Neutrophil (primary cell): ENCODE measurements at regions not wholly inside any gene's neighbourhood (a gene's known extent, or its start where the extent isn't known, plus 50 kb on each side); places are given as distances from the start of the nearest gene placed in this dataset.

ENCODE experiments used
- H3K27ac ChIP-seq: fragments of 200-600 bp; sonication (generic); 2 replicates; pipeline ENCODE4 v1.5.1; 2016; ENCODE audit warnings: mild to moderate bottlenecking, moderate library complexity
- H3K27me3 ChIP-seq: fragments of 200-600 bp; sonication (generic); 2 replicates; pipeline ENCODE4 v1.6.0; 2016; ENCODE audit warnings: mild to moderate bottlenecking
- H3K36me3 ChIP-seq: fragments of 200-600 bp; sonication (generic); 2 replicates; pipeline ENCODE4 v1.5.1; 2017
- H3K4me1 ChIP-seq, 2 experiments: fragments of 200-600 bp in 1 of 2; sonication (generic) in 1 of 2; 1 replicate in 1 of 2; 2 replicates in 1 of 2; pipeline versions ENCODE4 v1.5.1 to v1.6.1; 2013 to 2016; ENCODE audit warnings: low read depth in 1 of 2, low read length in 1 of 2, mild to moderate bottlenecking in 1 of 2, moderate library complexity in 1 of 2; ENCODE audit not compliant: control insufficient read depth in 1 of 2, insufficient read depth in 1 of 2
- H3K4me3 ChIP-seq, 2 experiments: fragments of 200-600 bp in 1 of 2; sonication (generic) in 1 of 2; 1 replicate in 1 of 2; 2 replicates in 1 of 2; pipeline ENCODE4 v1.5.1; 2013 to 2016; ENCODE audit warnings: low read depth in 1 of 2, low read length in 1 of 2, mild to moderate bottlenecking in 1 of 2, moderate library complexity in 1 of 2
- H3K9me3 ChIP-seq: fragments of 200-600 bp; sonication (generic); 2 replicates; pipeline ENCODE4 v1.5.1; 2016
- TF ChIP-seq, protein P1 (sequence below): fragments of 200-600 bp; sonication (generic); IDR thresholded peaks from 2 replicates; pipeline ENCODE4 v1.5.1; 2016; ENCODE audit warnings: antibody characterized with exemption

DNA sequence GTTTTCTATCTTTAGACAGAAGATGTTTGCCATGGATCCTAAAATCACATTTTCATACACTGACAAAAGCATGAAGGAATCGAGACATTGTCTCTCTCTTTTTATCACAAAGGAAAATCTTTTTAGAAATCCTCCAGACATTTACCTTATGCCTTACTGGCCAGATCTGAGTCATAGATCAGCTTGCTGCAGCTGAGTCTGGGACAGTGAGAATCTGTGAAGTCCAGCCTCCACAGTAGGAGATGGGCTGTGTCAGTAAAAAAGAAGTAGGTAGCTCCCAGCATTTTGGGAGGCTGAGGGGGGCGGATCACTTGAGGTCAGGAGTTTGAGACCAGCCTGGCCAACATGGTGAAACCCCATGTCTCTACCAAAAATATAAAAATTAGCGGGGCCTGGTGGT lies 333.4 kb upstream of the ZNF462 start:
- Histone ChIP-seq H3K4me1 (no peaks in the 10 kb centered on the region), H3K4me3 (no peak overlapping the region), H3K36me3 (no peaks in the 10 kb centered on the region), H3K27ac (no peak overlapping the region), H3K27me3 (no peaks in the 10 kb centered on the region), H3K9me3 (no peaks in the 10 kb centered on the region)
- TF ChIP-seq, protein P1, sequence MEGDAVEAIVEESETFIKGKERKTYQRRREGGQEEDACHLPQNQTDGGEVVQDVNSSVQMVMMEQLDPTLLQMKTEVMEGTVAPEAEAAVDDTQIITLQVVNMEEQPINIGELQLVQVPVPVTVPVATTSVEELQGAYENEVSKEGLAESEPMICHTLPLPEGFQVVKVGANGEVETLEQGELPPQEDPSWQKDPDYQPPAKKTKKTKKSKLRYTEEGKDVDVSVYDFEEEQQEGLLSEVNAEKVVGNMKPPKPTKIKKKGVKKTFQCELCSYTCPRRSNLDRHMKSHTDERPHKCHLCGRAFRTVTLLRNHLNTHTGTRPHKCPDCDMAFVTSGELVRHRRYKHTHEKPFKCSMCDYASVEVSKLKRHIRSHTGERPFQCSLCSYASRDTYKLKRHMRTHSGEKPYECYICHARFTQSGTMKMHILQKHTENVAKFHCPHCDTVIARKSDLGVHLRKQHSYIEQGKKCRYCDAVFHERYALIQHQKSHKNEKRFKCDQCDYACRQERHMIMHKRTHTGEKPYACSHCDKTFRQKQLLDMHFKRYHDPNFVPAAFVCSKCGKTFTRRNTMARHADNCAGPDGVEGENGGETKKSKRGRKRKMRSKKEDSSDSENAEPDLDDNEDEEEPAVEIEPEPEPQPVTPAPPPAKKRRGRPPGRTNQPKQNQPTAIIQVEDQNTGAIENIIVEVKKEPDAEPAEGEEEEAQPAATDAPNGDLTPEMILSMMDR = no peak

DNA sequence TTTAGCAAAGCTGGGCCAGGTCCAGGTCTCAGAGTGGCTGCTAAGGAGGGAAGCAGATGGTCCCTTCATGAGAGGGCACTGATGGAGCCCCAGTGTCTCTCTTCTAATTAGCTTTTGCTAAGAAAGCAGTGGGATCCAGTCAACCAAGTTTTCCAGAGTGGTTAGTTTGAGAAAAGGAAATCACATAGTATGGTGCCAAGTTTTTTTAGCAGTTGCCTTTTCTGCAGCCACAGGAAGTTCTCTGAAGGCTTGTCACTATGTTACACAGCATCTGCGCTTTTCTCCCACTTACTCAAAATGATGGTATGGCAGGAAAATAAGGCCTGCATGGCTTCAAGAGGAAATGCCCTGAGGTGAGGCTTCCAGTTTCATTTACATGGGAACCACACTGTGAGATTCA lies 331.5 kb upstream of the ZNF462 start:
- no peaks in the 10 kb centered on the region for H3K4me1 ChIP-seq
- H3K9me3 ChIP-seq = no peaks in the 10 kb centered on the region
- no peak overlapping the region for H3K4me3 ChIP-seq
- H3K27me3 ChIP-seq = no peaks in the 10 kb centered on the region
- no peaks in the 10 kb centered on the region for H3K36me3 ChIP-seq
- TF ChIP-seq, protein P1 = no peak
- no peak overlapping the region for H3K27ac ChIP-seq

DNA sequence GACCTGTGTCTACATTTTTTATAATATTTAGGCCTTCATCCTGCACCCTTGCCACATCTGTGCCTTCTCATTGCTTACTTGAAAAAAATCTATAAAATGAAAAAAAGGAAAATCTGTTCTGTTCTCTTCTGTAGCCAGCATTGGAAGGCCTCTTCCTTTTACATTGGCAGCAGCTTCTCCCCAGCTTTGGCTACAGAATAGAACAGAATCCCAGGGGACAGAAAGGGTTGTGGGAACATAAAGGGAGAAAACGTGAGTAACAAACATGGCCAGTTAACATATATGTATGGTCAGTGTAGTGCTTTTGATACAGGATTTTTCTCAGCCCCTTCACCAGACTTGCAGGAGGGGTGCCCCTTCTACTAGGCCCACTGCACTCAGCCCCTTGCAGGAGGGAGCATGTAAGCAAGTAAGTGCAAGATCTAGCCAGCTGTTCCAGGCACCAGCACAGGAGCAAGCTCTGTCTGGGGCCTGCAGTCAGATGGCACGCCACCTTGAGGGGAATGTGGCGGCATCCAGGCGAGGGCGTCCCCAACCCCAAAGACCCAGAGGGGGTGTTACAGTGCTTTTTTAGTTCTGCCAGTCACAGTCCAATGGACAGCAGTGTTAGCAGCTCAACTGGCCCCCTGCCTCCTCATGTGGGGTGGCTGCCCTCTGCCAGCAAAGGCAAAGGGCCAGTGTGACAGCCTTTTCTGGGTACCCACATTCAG lies 330.5 kb upstream of the ZNF462 start:
- no peaks in the 10 kb centered on the region for H3K9me3 ChIP-seq
- TF ChIP-seq, protein P1 = no peak
- no peak overlapping the region for H3K27ac ChIP-seq
- H3K4me1 ChIP-seq = no peaks in the 10 kb centered on the region
- H3K36me3 ChIP-seq = no peaks in the 10 kb centered on the region
- no peaks in the 10 kb centered on the region for H3K27me3 ChIP-seq
- no peak overlapping the region for H3K4me3 ChIP-seq

DNA sequence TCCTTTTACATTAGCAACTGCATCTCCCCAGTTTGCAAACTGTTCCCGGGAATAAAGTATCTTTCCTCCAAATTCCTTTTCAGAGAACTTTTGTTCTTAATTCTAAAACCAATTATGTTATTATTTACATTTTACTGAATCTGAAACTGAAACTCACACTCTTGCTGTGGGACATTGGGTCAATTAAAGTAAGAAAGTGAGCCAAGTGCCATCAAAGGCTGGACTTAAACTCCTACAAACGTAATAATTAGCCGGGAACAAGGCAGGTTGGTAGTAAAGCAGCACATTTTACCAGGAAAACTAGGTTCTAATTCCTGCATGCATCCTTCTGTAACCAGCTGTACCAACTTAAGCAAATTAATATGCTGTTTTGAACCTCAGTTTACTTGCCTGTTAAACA lies 328.2 kb upstream of the ZNF462 start:
- H3K9me3 ChIP-seq = no peaks in the 10 kb centered on the region
- no peaks in the 10 kb centered on the region for H3K36me3 ChIP-seq
- TF ChIP-seq, protein P1 = no peak
- H3K4me3 ChIP-seq = no peak overlapping the region
- H3K27me3 ChIP-seq = no peaks in the 10 kb centered on the region
- H3K4me1 ChIP-seq = no peaks in the 10 kb centered on the region
- H3K27ac ChIP-seq = no peak overlapping the region

DNA sequence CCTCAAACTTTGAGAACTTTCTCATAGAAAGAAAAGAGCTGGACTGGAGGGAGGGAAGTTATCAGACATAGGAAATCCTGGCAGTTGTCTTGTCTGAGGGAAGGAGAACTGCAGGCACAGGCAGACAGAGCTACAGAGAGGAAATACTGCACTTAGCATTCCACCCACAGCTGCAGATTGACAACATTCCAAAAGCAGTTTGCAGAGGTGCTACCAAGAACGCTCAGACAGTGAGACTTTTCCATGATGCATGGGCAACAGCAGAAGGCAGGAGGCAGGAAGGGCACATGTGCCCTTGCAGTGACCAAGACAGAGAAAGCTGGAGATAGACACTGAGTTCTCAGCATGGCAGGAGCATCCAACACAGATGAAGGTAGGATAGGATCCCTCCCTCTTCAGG lies 327.5 kb upstream of the ZNF462 start:
- TF ChIP-seq, protein P1 = no peak
- Histone ChIP-seq H3K36me3 (no peaks in the 10 kb centered on the region), H3K4me1 (no peaks in the 10 kb centered on the region), H3K27ac (no peak overlapping the region), H3K9me3 (no peaks in the 10 kb centered on the region), H3K27me3 (no peaks in the 10 kb centered on the region), H3K4me3 (no peak overlapping the region)
